ENCODE measurements at regions not wholly inside any gene's neighbourhood (a gene's known extent, or its start where the extent isn't known, plus 50 kb on each side); places are given as distances from the start of the nearest gene placed in this dataset.
A peak's percentile ranks its signal among the peaks of the same experiment; 100 is the strongest.

- DNase-seq, result peak; percentile 57
- Histone ChIP-seq H3K36me3 (no peaks in the 10 kb centered on the region), H3K27me3 (no peaks in the 10 kb centered on the region), H3K27ac (no peak overlapping the region), H3K4me1 (no peaks in the 10 kb centered on the region), H3K4me3 (no peak overlapping the region), H3K9me3 (no peaks in the 10 kb centered on the region)
- intact Hi-C loops (cut with DNase I), result no loop called here
- WGBS, 2 donors, result 94 to 96% methylated on average over 3 of the region's 3 CpGs
- TF ChIP-seq CTCF (IDR thresholded peaks at IDR 0.05) (no peak), POLR2AphosphoS5 (IDR thresholded peaks at IDR 0.05) (no peak), EP300 (IDR thresholded peaks at IDR 0.05) (no peak), POLR2A (IDR thresholded peaks at IDR 0.05) (no peak)
Observed at GRCh38 chr6:44034931-44035345, 92.3 kb downstream of the MRPL14 start.

- no peak for TF ChIP-seq EP300 (IDR thresholded peaks at IDR 0.05)
- no peaks in the 10 kb centered on the region for H3K27me3 ChIP-seq
- H3K4me1 ChIP-seq, result peaks cover 0 to 1% (median 0%) of the 10 kb centered on the region in 4 donors
- peak; percentile 61 for DNase-seq
- intact Hi-C loops (cut with DNase I), result no loop called here
- no peak overlapping the region for H3K27ac ChIP-seq
- no peak overlapping the region for H3K4me3 ChIP-seq
- H3K9me3 ChIP-seq, result no peaks in the 10 kb centered on the region
- no peaks in the 10 kb centered on the region for H3K36me3 ChIP-seq
- 39 to 74% methylated on average over 4 of the region's 4 CpGs for WGBS, 2 donors
Observed at GRCh38 chr6:44034391-44034861, 92.8 kb downstream of the MRPL14 start.

GRCh38 chr6:44030812-44031454 is 96.3 kb downstream of the MRPL14 start:
- Histone ChIP-seq H3K36me3 (no peaks in the 10 kb centered on the region), H3K4me3 (no peak overlapping the region), H3K4me1 (peaks cover 0 to 11% (median 3%) of the 10 kb centered on the region in 4 donors), H3K27me3 (no peaks in the 10 kb centered on the region), H3K9me3 (no peaks in the 10 kb centered on the region), H3K27ac (no peak overlapping the region)
- no peak for TF ChIP-seq CTCF (IDR thresholded peaks at IDR 0.05)
- TF ChIP-seq POLR2A (IDR thresholded peaks at IDR 0.05), result no peak
- TF ChIP-seq EP300 (IDR thresholded peaks at IDR 0.05), result no peak
- TF ChIP-seq POLR2AphosphoS5 (IDR thresholded peaks at IDR 0.05), result no peak
- WGBS, 2 donors, result 81 to 85% methylated on average over 7 of the region's 7 CpGs
- intact Hi-C loops (cut with DNase I), result no loop called here
- peak; percentile 26 for DNase-seq

- intact Hi-C loops (cut with DNase I), result no loop called here
- H3K36me3 ChIP-seq, result no peaks in the 10 kb centered on the region
- DNase-seq, result peak; percentile 39
- peaks cover 0 to 11% (median 3%) of the 10 kb centered on the region in 4 donors for H3K4me1 ChIP-seq
- H3K9me3 ChIP-seq, result no peaks in the 10 kb centered on the region
- 85 to 87% methylated on average over 4 of the region's 4 CpGs for whole genome bisulfite sequencing, 2 donors
- H3K4me3 ChIP-seq, result no peak overlapping the region
- no peak for TF ChIP-seq POLR2AphosphoS5 (IDR thresholded peaks at IDR 0.05)
- no peak for TF ChIP-seq CTCF (IDR thresholded peaks at IDR 0.05)
- no peak for TF ChIP-seq POLR2A (IDR thresholded peaks at IDR 0.05)
- TF ChIP-seq EP300 (IDR thresholded peaks at IDR 0.05), result no peak
- peak overlapping the region in 1 of 4 donors; percentile 10 for H3K27ac ChIP-seq
- H3K27me3 ChIP-seq, result no peaks in the 10 kb centered on the region
Observed at GRCh38 chr6:44029444-44030185, 97.6 kb downstream of the MRPL14 start.

- WGBS, 2 donors, result 67 to 69% methylated on average over 3 of the region's 3 CpGs
- Histone ChIP-seq H3K4me1 (peaks cover 0 to 11% (median 3%) of the 10 kb centered on the region in 4 donors), H3K36me3 (no peaks in the 10 kb centered on the region), H3K9me3 (no peaks in the 10 kb centered on the region), H3K27me3 (no peaks in the 10 kb centered on the region), H3K4me3 (no peak overlapping the region), H3K27ac (peak overlapping the region in 1 of 4 donors; percentile 10)
- peak; percentile 41 for DNase-seq
- intact Hi-C loops (cut with DNase I), result no loop called here
- TF ChIP-seq POLR2A (IDR thresholded peaks at IDR 0.05) (no peak), POLR2AphosphoS5 (IDR thresholded peaks at IDR 0.05) (no peak), CTCF (IDR thresholded peaks at IDR 0.05) (peak in 1 of 4 experiments; percentile 26)
Observed at GRCh38 chr6:44028789-44029310, 98.4 kb downstream of the MRPL14 start.

Measured in sigmoid colon (tissue), 6 donors.